ENCODE measurements at regions not wholly inside any gene's neighbourhood (a gene's known extent, or its start where the extent isn't known, plus 50 kb on each side); places are given as distances from the start of the nearest gene placed in this dataset.

- Histone ChIP-seq H3K27me3 (ENCODE audit: control insufficient read depth in 2 of 2, insufficient read depth in 2 of 2, low read length in 2 of 2) (no peaks in the 10 kb centered on the region), H3K27ac (ENCODE audit: low read depth in 2 of 2, low read length in 2 of 2) (no peak overlapping the region), H3K9ac (ENCODE audit: low read depth in 1 of 2, low read length in 2 of 2) (no peak overlapping the region), H3K4me1 (ENCODE audit: control insufficient read depth in 2 of 2, insufficient read depth in 2 of 2, low read length in 2 of 2) (no peaks in the 10 kb centered on the region), H3K9me3 (ENCODE audit: control insufficient read depth in 2 of 2, low read length in 2 of 2) (no peaks in the 10 kb centered on the region), H3K36me3 (ENCODE audit: control insufficient read depth in 2 of 2, insufficient read depth in 2 of 2, low read length in 2 of 2) (no peaks in the 10 kb centered on the region), H3K4me3 (ENCODE audit: low read length in 2 of 2) (no peak overlapping the region)
Measured at GRCh38 chr3:182385356-182385755, 407.9 kb upstream of the ATP11B start.

GRCh38 chr3:182388506-182388905 is 404.8 kb upstream of the ATP11B start:
- no peak overlapping the region for H3K4me3 ChIP-seq (ENCODE audit: low read length in 2 of 2)
- H3K27me3 ChIP-seq (ENCODE audit: control insufficient read depth in 2 of 2, insufficient read depth in 2 of 2, low read length in 2 of 2), result no peaks in the 10 kb centered on the region
- H3K4me1 ChIP-seq (ENCODE audit: control insufficient read depth in 2 of 2, insufficient read depth in 2 of 2, low read length in 2 of 2), result no peaks in the 10 kb centered on the region
- H3K9me3 ChIP-seq (ENCODE audit: control insufficient read depth in 2 of 2, low read length in 2 of 2), result no peaks in the 10 kb centered on the region
- H3K27ac ChIP-seq (ENCODE audit: low read depth in 2 of 2, low read length in 2 of 2), result no peak overlapping the region
- no peaks in the 10 kb centered on the region for H3K36me3 ChIP-seq (ENCODE audit: control insufficient read depth in 2 of 2, insufficient read depth in 2 of 2, low read length in 2 of 2)
- no peak overlapping the region for H3K9ac ChIP-seq (ENCODE audit: low read depth in 1 of 2, low read length in 2 of 2)

DNA sequence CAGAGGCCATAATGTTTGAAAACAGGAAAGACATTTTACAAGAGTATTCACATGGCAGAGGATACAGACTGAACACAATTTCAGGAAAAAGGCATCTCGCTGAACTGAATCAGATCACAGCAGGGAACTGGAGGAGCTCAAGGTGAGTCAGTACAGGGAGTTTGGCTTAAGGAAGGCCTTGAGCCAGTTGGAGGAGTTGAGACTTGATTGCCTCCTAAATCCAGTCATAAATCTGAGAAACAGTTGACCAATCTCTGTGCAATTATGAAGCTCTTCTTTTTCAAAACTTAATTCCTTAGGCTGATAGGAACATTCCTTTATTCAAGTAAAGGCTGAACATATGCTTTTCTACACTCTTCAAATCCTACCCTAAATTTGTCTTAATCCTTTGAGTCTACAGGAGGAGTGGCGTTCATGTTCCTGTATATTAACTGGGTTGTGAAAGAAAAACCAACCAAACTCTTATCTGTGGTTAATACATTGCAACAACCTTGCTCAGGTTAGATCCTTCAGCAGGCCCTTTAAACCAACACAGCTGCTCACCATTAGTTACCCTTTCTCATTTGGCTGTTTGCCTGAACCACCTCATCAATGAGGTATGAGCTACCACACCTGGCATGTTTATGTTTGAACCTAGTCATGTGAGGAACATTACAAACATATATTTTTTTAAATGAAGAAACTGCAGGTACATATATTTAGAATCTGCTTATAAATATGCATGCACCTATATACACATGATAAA is 404.1 kb upstream of the ATP11B start:
- Histone ChIP-seq H3K36me3 (ENCODE audit: control insufficient read depth in 2 of 2, insufficient read depth in 2 of 2, low read length in 2 of 2) (no peaks in the 10 kb centered on the region), H3K4me3 (ENCODE audit: low read length in 2 of 2) (no peak overlapping the region), H3K9ac (ENCODE audit: low read depth in 1 of 2, low read length in 2 of 2) (no peak overlapping the region), H3K27me3 (ENCODE audit: control insufficient read depth in 2 of 2, insufficient read depth in 2 of 2, low read length in 2 of 2) (no peaks in the 10 kb centered on the region), H3K9me3 (ENCODE audit: control insufficient read depth in 2 of 2, low read length in 2 of 2) (no peaks in the 10 kb centered on the region), H3K4me1 (ENCODE audit: control insufficient read depth in 2 of 2, insufficient read depth in 2 of 2, low read length in 2 of 2) (no peaks in the 10 kb centered on the region), H3K27ac (ENCODE audit: low read depth in 2 of 2, low read length in 2 of 2) (no peak overlapping the region)

DNA sequence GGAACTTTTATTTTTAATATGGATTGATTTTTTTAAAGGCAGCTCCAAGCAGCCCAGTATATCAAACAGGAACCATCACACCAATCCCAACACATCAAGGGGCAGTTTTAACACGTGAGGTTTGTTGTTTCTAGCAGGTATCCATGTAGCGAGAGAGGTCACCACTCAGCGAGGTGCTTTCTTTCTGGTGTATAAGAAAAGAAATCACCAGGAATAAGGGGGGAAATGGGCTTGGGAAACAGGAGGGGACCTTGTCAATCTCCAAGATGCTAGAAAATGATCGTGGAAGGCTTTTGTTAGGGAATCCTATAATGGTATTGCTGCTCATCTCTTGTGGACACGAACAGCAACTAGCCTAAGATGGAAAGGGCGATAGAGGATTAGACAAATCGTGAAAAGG is 402.9 kb upstream of the ATP11B start:
- no peaks in the 10 kb centered on the region for H3K36me3 ChIP-seq (ENCODE audit: control insufficient read depth in 2 of 2, insufficient read depth in 2 of 2, low read length in 2 of 2)
- no peaks in the 10 kb centered on the region for H3K4me1 ChIP-seq (ENCODE audit: control insufficient read depth in 2 of 2, insufficient read depth in 2 of 2, low read length in 2 of 2)
- no peaks in the 10 kb centered on the region for H3K27me3 ChIP-seq (ENCODE audit: control insufficient read depth in 2 of 2, insufficient read depth in 2 of 2, low read length in 2 of 2)
- no peaks in the 10 kb centered on the region for H3K9me3 ChIP-seq (ENCODE audit: control insufficient read depth in 2 of 2, low read length in 2 of 2)
- H3K27ac ChIP-seq (ENCODE audit: low read depth in 2 of 2, low read length in 2 of 2), result no peak overlapping the region
- no peak overlapping the region for H3K9ac ChIP-seq (ENCODE audit: low read depth in 1 of 2, low read length in 2 of 2)
- H3K4me3 ChIP-seq (ENCODE audit: low read length in 2 of 2), result no peak overlapping the region

DNA sequence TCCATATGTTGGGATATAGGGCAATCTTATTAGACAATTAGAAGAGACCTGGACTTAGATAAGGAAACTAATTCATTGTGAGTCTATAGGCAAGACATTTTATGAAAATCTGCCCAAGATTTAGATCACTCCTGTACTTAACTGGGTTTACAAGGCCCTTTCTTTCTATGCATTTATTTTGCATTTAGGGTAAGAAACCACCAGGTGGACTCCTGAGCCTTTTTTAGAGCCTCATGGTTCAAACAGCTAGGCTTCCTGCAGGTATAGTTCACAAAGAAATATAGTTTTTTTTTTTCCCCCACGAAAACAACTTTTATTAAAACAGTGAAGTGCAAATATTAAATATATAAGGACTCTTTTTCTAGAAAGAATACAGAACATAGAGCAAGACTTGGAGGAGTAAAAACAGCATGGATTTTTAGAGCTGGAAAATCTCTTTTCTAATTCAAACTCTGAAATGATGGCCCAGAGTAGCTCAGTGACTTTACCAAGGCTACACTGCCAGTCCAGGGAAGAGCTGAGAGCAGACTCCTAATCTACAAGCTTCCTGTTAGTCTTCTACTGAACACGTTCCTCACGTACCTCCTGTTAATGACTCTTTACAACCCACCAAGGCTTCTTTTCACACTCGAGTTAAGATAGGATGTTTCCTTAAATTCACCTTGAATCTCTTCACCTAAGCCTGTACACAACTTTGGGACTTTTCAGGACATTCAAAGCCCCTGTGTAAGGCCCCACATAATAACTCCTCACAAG is 400.9 kb upstream of the ATP11B start:
- Histone ChIP-seq H3K9me3 (ENCODE audit: control insufficient read depth in 2 of 2, low read length in 2 of 2) (no peaks in the 10 kb centered on the region), H3K4me3 (ENCODE audit: low read length in 2 of 2) (no peak overlapping the region), H3K27ac (ENCODE audit: low read depth in 2 of 2, low read length in 2 of 2) (no peak overlapping the region), H3K27me3 (ENCODE audit: control insufficient read depth in 2 of 2, insufficient read depth in 2 of 2, low read length in 2 of 2) (no peaks in the 10 kb centered on the region), H3K4me1 (ENCODE audit: control insufficient read depth in 2 of 2, insufficient read depth in 2 of 2, low read length in 2 of 2) (no peaks in the 10 kb centered on the region), H3K36me3 (ENCODE audit: control insufficient read depth in 2 of 2, insufficient read depth in 2 of 2, low read length in 2 of 2) (no peaks in the 10 kb centered on the region), H3K9ac (ENCODE audit: low read depth in 1 of 2, low read length in 2 of 2) (no peak overlapping the region)

DNA sequence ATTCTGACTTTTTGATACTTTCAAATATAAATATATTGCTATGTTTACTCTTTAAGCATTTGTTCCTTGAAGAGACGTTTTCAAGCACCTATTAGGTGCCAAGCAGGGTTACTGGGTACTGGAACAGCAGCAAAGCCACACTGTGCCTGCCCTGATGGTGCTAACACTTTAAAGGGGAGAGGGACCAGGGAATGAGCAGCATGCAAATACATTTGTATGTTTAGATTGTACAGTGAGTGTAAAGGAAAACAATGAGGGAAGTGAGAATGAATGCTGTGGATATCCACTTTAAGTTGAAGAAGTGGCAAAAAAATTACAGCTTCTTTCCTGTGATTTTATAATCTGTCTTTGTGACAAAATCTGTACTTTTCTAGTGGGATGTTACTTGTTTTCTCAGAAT is 400.2 kb upstream of the ATP11B start:
- no peak overlapping the region for H3K9ac ChIP-seq (ENCODE audit: low read depth in 1 of 2, low read length in 2 of 2)
- no peak overlapping the region for H3K27ac ChIP-seq (ENCODE audit: low read depth in 2 of 2, low read length in 2 of 2)
- no peaks in the 10 kb centered on the region for H3K27me3 ChIP-seq (ENCODE audit: control insufficient read depth in 2 of 2, insufficient read depth in 2 of 2, low read length in 2 of 2)
- no peaks in the 10 kb centered on the region for H3K36me3 ChIP-seq (ENCODE audit: control insufficient read depth in 2 of 2, insufficient read depth in 2 of 2, low read length in 2 of 2)
- no peaks in the 10 kb centered on the region for H3K4me1 ChIP-seq (ENCODE audit: control insufficient read depth in 2 of 2, insufficient read depth in 2 of 2, low read length in 2 of 2)
- no peak overlapping the region for H3K4me3 ChIP-seq (ENCODE audit: low read length in 2 of 2)
- H3K9me3 ChIP-seq (ENCODE audit: control insufficient read depth in 2 of 2, low read length in 2 of 2), result no peaks in the 10 kb centered on the region

DNA sequence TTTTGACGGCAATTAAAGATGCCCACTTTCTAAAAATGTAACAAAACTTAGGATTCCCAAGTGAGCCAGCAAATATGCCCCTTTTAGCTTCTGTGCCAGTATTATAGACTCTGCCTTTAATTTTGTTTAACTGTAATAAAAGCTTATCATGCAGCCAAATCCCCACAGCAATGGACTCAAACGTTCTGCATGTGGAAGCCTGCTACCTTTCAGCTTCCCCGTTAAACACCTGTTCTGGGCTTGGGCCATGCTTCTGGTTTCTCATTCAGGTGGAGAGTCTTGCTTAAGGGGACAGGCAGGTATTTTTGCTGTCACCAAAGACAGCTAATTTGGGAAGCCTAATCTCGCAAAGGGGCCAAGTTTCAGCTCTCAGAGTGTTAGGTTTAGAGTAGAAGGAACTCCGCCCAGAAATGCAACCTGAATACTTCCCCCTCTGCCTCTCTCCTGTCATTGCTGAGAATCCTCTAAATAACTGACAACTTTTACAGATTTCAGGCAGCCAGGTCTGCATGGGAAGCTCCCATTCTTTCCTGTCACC is 399.4 kb upstream of the ATP11B start:
- Histone ChIP-seq H3K4me3 (ENCODE audit: low read length in 2 of 2) (no peak overlapping the region), H3K9ac (ENCODE audit: low read depth in 1 of 2, low read length in 2 of 2) (no peak overlapping the region), H3K27me3 (ENCODE audit: control insufficient read depth in 2 of 2, insufficient read depth in 2 of 2, low read length in 2 of 2) (no peaks in the 10 kb centered on the region), H3K4me1 (ENCODE audit: control insufficient read depth in 2 of 2, insufficient read depth in 2 of 2, low read length in 2 of 2) (no peaks in the 10 kb centered on the region), H3K9me3 (ENCODE audit: control insufficient read depth in 2 of 2, low read length in 2 of 2) (no peaks in the 10 kb centered on the region), H3K36me3 (ENCODE audit: control insufficient read depth in 2 of 2, insufficient read depth in 2 of 2, low read length in 2 of 2) (no peaks in the 10 kb centered on the region), H3K27ac (ENCODE audit: low read depth in 2 of 2, low read length in 2 of 2) (no peak overlapping the region)

GRCh38 chr3:182397164-182397563 is 396.1 kb upstream of the ATP11B start:
- no peaks in the 10 kb centered on the region for H3K27me3 ChIP-seq (ENCODE audit: control insufficient read depth in 2 of 2, insufficient read depth in 2 of 2, low read length in 2 of 2)
- no peak overlapping the region for H3K27ac ChIP-seq (ENCODE audit: low read depth in 2 of 2, low read length in 2 of 2)
- H3K9me3 ChIP-seq (ENCODE audit: control insufficient read depth in 2 of 2, low read length in 2 of 2), result no peaks in the 10 kb centered on the region

DNA sequence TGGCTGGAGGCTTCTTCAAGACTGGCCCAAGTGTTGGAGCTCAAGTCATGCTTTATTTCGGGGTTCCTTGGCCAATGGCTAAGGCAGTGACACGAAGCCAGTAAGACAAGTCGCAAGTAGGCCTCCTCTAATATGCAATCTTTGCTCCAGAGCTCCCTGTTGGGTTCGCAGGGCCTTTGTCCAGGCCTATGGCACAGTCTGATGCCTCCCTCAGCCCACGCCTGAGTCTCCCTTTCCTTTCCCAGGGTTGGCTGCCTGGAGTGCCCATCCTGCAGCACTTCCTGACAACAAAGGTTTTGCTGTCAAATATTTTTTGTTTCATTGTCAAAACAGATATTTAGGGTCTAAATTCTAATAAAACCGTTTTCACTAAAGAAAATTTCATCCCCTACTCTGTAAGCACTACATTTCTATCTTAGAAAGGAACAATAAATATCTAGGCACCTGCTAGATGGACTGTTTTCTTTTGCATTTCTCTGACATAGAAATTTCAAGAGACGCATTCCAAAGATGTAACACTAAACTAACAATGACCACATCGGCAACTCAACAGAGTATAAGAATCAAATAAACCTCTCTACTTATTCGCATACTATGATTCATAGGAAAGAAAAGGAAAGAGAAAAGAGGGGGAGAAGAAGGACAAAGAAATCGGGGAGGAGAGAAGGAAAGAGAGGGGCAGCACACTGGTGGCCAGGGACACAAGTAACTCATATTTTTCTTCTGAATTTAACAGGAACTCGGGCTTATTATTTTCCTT is 393.1 kb upstream of the ATP11B start:
- H3K4me3 ChIP-seq (ENCODE audit: low read length in 2 of 2), result no peak overlapping the region
- H3K27ac ChIP-seq (ENCODE audit: low read depth in 2 of 2, low read length in 2 of 2), result no peak overlapping the region
- H3K27me3 ChIP-seq (ENCODE audit: control insufficient read depth in 2 of 2, insufficient read depth in 2 of 2, low read length in 2 of 2), result no peaks in the 10 kb centered on the region
- no peaks in the 10 kb centered on the region for H3K36me3 ChIP-seq (ENCODE audit: control insufficient read depth in 2 of 2, insufficient read depth in 2 of 2, low read length in 2 of 2)
- no peaks in the 10 kb centered on the region for H3K4me1 ChIP-seq (ENCODE audit: control insufficient read depth in 2 of 2, insufficient read depth in 2 of 2, low read length in 2 of 2)
- no peaks in the 10 kb centered on the region for H3K9me3 ChIP-seq (ENCODE audit: control insufficient read depth in 2 of 2, low read length in 2 of 2)
- H3K9ac ChIP-seq (ENCODE audit: low read depth in 1 of 2, low read length in 2 of 2), result no peak overlapping the region

More at GRCh38 chr3:182397164-182397563, 396.1 kb upstream of the ATP11B start:
- H3K36me3 ChIP-seq (ENCODE audit: control insufficient read depth in 2 of 2, insufficient read depth in 2 of 2, low read length in 2 of 2), result no peaks in the 10 kb centered on the region
- no peak overlapping the region for H3K9ac ChIP-seq (ENCODE audit: low read depth in 1 of 2, low read length in 2 of 2)
- no peaks in the 10 kb centered on the region for H3K4me1 ChIP-seq (ENCODE audit: control insufficient read depth in 2 of 2, insufficient read depth in 2 of 2, low read length in 2 of 2)
- H3K4me3 ChIP-seq (ENCODE audit: low read length in 2 of 2), result no peak overlapping the region

GRCh38 chr3:182400838-182401237 is 392.5 kb upstream of the ATP11B start:
- Histone ChIP-seq H3K4me3 (ENCODE audit: low read length in 2 of 2) (no peak overlapping the region), H3K27me3 (ENCODE audit: control insufficient read depth in 2 of 2, insufficient read depth in 2 of 2, low read length in 2 of 2) (no peaks in the 10 kb centered on the region), H3K4me1 (ENCODE audit: control insufficient read depth in 2 of 2, insufficient read depth in 2 of 2, low read length in 2 of 2) (no peaks in the 10 kb centered on the region), H3K36me3 (ENCODE audit: control insufficient read depth in 2 of 2, insufficient read depth in 2 of 2, low read length in 2 of 2) (no peaks in the 10 kb centered on the region), H3K9ac (ENCODE audit: low read depth in 1 of 2, low read length in 2 of 2) (no peak overlapping the region), H3K27ac (ENCODE audit: low read depth in 2 of 2, low read length in 2 of 2) (no peak overlapping the region), H3K9me3 (ENCODE audit: control insufficient read depth in 2 of 2, low read length in 2 of 2) (no peaks in the 10 kb centered on the region)
